Suprapubic skin (tissue), 4 donors: ENCODE measurements at regions not wholly inside any gene's neighbourhood (a gene's known extent, or its start where the extent isn't known, plus 50 kb on each side); places are given as distances from the start of the nearest gene placed in this dataset.

Experiments
- DNase-seq, 2 donors: peaks; one replicate each; pipeline ENCODE4 v3.0.0-alpha.2; 2019; ENCODE audit warnings: low spot score in 2 of 2
- H3K27ac ChIP-seq: fragments of 200-600 bp; sonication (generic); one replicate; pipeline ENCODE4 v1.5.1; 2019
- H3K27me3 ChIP-seq: fragments of 200-600 bp; sonication (generic); one replicate; pipeline ENCODE4 v1.5.1; 2019
- H3K36me3 ChIP-seq: fragments of 200-600 bp; sonication (generic); one replicate; pipeline ENCODE4 v1.5.1; 2019
- H3K4me1 ChIP-seq: fragments of 200-600 bp; sonication (generic); one replicate; pipeline ENCODE4 v1.5.1; 2019
- H3K4me3 ChIP-seq: fragments of 200-600 bp; sonication (generic); one replicate; pipeline ENCODE4 v1.5.1; 2019; ENCODE audit warnings: mild to moderate bottlenecking
- H3K9me3 ChIP-seq: fragments of 200-600 bp; sonication (generic); one replicate; pipeline ENCODE4 v1.5.1; 2019
- EP300 ChIP-seq: sonication (generic); formaldehyde crosslinking; IDR thresholded peaks from one replicate; pipeline ENCODE4 v1.6.1; 2017; ENCODE audit warnings: antibody characterized with exemption
- POLR2A ChIP-seq, 2 donors: fragments of 450-650 bp; IDR thresholded peaks; one replicate each; pipeline ENCODE4 v1.6.1; 2017; ENCODE audit warnings: antibody characterized with exemption in 2 of 2, mild to moderate bottlenecking in 2 of 2, moderate library complexity in 2 of 2
- POLR2AphosphoS5 ChIP-seq, 3 donors: sonication (generic); formaldehyde crosslinking; IDR thresholded peaks; one replicate each; pipeline ENCODE4 v1.6.1; 2017; ENCODE audit warnings: antibody characterized with exemption in 3 of 3
- WGBS: methylation state at CpG from one replicate; pipeline ENCODE4 v1.1.5; 2018; 5-methylcytosine and 5-hydroxymethylcytosine counted together
- TF ChIP-seq, protein P1 (sequence below), 2 donors: fragments of 200-600 bp in 1 of 2; fragments of 450-650 bp in 1 of 2; sonication (generic) in 1 of 2; IDR thresholded peaks; one replicate each; pipeline ENCODE4 v1.5.1; 2016 to 2019; ENCODE audit warnings: antibody characterized with exemption in 2 of 2, mild to moderate bottlenecking in 1 of 2, moderate library complexity in 1 of 2

DNA sequence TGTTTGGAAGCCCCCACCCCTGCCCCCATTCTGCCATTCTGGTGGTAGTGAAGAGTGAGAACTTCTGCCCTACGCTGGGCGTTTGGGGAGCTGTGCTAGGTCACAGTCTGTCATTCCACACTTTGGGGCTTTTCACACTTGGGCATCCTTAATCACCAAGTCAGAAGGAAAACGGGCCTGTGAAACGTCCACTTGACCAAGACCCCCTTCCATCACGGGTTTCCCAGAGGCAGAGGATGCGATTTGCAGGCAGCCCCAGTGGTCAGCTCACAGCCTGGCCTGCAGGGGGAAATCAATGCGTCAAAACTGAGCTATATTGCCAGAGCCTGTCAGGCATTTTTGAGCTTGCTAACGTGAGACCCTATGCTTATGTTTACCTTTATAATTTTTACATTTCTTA, 663.3 kb upstream of the MGMT start:
- no peak overlapping the region for H3K4me3 ChIP-seq
- H3K27ac ChIP-seq, result no peak overlapping the region
- H3K27me3 ChIP-seq, result no peaks in the 10 kb centered on the region
- no peak for DNase-seq
- H3K36me3 ChIP-seq, result no peaks in the 10 kb centered on the region
- no peaks in the 10 kb centered on the region for H3K4me1 ChIP-seq
- 67% methylated on average over 8 of the region's 8 CpGs for WGBS
- TF ChIP-seq, protein P1, sequence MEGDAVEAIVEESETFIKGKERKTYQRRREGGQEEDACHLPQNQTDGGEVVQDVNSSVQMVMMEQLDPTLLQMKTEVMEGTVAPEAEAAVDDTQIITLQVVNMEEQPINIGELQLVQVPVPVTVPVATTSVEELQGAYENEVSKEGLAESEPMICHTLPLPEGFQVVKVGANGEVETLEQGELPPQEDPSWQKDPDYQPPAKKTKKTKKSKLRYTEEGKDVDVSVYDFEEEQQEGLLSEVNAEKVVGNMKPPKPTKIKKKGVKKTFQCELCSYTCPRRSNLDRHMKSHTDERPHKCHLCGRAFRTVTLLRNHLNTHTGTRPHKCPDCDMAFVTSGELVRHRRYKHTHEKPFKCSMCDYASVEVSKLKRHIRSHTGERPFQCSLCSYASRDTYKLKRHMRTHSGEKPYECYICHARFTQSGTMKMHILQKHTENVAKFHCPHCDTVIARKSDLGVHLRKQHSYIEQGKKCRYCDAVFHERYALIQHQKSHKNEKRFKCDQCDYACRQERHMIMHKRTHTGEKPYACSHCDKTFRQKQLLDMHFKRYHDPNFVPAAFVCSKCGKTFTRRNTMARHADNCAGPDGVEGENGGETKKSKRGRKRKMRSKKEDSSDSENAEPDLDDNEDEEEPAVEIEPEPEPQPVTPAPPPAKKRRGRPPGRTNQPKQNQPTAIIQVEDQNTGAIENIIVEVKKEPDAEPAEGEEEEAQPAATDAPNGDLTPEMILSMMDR (IDR thresholded peaks at IDR 0.05), result no peak
- TF ChIP-seq POLR2A (IDR thresholded peaks at IDR 0.05), result no peak
- no peak for TF ChIP-seq POLR2AphosphoS5 (IDR thresholded peaks at IDR 0.05)
- no peak for TF ChIP-seq EP300
- H3K9me3 ChIP-seq, result no peaks in the 10 kb centered on the region

DNA sequence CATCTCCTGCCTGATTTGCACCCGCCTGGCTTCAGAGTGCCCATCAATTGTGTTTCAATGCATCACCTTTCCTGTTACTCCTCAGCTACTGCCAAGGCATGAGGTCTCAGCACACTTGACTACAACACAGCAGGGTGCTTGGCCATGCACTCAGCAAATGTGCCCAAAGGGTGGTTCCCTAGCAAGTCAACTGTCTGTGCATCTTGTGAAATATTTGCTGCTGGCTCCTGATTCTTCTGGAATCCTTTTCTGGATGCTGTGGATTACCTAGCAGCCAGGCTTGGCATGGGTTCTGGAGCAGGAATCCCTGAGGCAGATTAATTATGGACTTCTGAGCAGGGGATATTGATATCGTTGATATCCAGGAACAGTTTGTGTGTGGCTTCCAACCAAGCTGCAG, 662.6 kb upstream of the MGMT start:
- WGBS, result 49% methylated on average over 2 of the region's 2 CpGs

DNA sequence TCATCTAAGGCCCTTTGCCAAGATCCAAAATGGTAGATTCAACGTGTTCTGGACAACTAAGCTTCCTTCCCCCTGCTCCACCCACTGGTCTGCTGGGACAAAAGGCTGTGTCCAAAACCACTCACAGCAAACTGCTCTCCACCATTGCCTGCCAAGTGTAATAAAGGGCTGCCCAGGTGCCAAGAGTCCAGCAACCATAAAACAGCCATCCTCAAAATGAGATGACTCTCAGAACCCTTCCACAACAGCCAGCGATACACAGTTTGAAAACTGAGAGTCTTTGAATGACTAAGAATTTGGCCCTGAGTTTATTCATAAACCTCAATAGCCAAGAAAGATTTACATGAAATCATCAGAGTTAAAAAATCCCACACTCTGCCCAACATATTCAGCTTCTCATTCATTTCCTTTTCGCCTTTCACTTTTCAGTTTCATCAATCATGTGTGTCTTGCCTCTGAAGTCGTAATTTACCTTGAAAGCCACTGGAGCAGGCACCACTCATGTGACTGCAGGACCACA, 658.1 kb upstream of the MGMT start:
- 51% methylated on average over 4 of the region's 4 CpGs for WGBS
- TF ChIP-seq POLR2AphosphoS5 (IDR thresholded peaks at IDR 0.05) (no peak), EP300 (no peak), POLR2A (IDR thresholded peaks at IDR 0.05) (no peak)
- TF ChIP-seq, protein P1 (IDR thresholded peaks at IDR 0.05), result no peak
- H3K4me1 ChIP-seq, result peaks cover 9% of the 10 kb centered on the region
- H3K27me3 ChIP-seq, result no peaks in the 10 kb centered on the region
- no peak overlapping the region for H3K4me3 ChIP-seq
- H3K9me3 ChIP-seq, result no peaks in the 10 kb centered on the region
- H3K27ac ChIP-seq, result no peak overlapping the region
- DNase-seq, result no peak
- no peaks in the 10 kb centered on the region for H3K36me3 ChIP-seq

More for the DNA sequence above, 662.6 kb upstream of the MGMT start:
- Histone ChIP-seq H3K27me3 (no peaks in the 10 kb centered on the region), H3K27ac (no peak overlapping the region), H3K36me3 (no peaks in the 10 kb centered on the region), H3K4me1 (peaks cover 3% of the 10 kb centered on the region), H3K9me3 (no peaks in the 10 kb centered on the region), H3K4me3 (no peak overlapping the region)
- TF ChIP-seq, protein P1 (IDR thresholded peaks at IDR 0.05), result no peak
- no peak for TF ChIP-seq EP300
- TF ChIP-seq POLR2A (IDR thresholded peaks at IDR 0.05), result no peak
- no peak for TF ChIP-seq POLR2AphosphoS5 (IDR thresholded peaks at IDR 0.05)
- DNase-seq, result no peak

DNA sequence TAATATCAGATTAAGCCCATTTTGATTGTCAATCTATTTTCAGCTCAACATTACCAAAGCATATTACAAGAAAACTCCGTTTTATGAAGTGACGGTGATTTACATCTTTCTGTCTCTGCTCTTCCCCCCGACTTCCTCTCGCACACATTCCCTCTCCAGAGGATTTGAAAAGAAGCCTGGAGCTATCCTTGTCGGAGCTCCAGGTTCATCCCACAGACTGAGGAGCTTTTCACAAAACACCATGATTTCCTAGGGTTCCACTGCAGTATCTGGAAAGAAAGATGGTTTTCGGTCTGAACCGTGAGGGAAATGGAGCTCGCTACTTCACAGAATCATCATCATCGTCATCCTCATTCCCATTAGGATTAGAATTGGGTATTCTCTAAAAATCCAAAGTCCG, 655.5 kb upstream of the MGMT start:
- 65% methylated on average over 10 of the region's 10 CpGs for WGBS
- no peak overlapping the region for H3K27ac ChIP-seq
- no peaks in the 10 kb centered on the region for H3K36me3 ChIP-seq

DNA sequence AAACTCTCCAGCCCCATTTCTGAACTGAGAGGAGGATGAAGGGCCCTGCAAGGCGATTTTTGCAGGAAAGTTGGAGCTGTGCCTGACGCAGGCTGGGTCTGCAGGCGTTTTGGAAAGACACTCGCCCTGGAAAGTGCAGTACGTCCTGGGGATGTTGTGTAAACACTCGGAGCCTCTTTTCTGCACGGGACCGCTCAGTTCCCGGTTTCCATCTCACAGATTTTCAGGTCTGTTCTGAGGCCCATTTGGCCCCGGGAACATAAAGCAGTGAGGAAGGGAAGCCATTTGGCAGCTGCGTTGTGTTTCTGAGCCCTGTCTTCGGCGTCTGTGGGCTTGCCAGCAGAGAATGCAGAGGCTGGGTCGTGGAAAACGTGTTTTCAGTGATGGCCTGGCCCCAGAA, 655.0 kb upstream of the MGMT start:
- TF ChIP-seq POLR2AphosphoS5 (IDR thresholded peaks at IDR 0.05) (no peak), EP300 (no peak), POLR2A (IDR thresholded peaks at IDR 0.05) (no peak)
- TF ChIP-seq, protein P1 (IDR thresholded peaks at IDR 0.05), result no peak
- Histone ChIP-seq H3K36me3 (no peaks in the 10 kb centered on the region), H3K27ac (no peak overlapping the region), H3K9me3 (no peaks in the 10 kb centered on the region), H3K27me3 (no peaks in the 10 kb centered on the region), H3K4me1 (peaks cover 9% of the 10 kb centered on the region), H3K4me3 (no peak overlapping the region)
- DNase-seq, result no peak
- 56% methylated on average over 15 of the region's 15 CpGs for WGBS

More for the DNA sequence above, 655.5 kb upstream of the MGMT start:
- H3K4me1 ChIP-seq, result peaks cover 9% of the 10 kb centered on the region
- TF ChIP-seq POLR2A (IDR thresholded peaks at IDR 0.05), result no peak
- no peak for TF ChIP-seq POLR2AphosphoS5 (IDR thresholded peaks at IDR 0.05)
- no peak for TF ChIP-seq EP300
- TF ChIP-seq, protein P1 (IDR thresholded peaks at IDR 0.05), result no peak
- no peak overlapping the region for H3K4me3 ChIP-seq
- DNase-seq, result no peak
- H3K9me3 ChIP-seq, result no peaks in the 10 kb centered on the region
- H3K27me3 ChIP-seq, result no peaks in the 10 kb centered on the region
